GM21423 (cell line): ENCODE measurements at regions not wholly inside any gene's neighbourhood (a gene's known extent, or its start where the extent isn't known, plus 50 kb on each side); places are given as distances from the start of the nearest gene placed in this dataset.

Source experiments
- ATAC-seq: cut with Tn5 transposase; IDR thresholded peaks from one replicate; pipeline ENCODE4 v1.9.1; 2021; ENCODE audit warnings: mild to moderate bottlenecking, moderate library complexity; ENCODE audit not compliant: unreplicated experiment

DNA sequence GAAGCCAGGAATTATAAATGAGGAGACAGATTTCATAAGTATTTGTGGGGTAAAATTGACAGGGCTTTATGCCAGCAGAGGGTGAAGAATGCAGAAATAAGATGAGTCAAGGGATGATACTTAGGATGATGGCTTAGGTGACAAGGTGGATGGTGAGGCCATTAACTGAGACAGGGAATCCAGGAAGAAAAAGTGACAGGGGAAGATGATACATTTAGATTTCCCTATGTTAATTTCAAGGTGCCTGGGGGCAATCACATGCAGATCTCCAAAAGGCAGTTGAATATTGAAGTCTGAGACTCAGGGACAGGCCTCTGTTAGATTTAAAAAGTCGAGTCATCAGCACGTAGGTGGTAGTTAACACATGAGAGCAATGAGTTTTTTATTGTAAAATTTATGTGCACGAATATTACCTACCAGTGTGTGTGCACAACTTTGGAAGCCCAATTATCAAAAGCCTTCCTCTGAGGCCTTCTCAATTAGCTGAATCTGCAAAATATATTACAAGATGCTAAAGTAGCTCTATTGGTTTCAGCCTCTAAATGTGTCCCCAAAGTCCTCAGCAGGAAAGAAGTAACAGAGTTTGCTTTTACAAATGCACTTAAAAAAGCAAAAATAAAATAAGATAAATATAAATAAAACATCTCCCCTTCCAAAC lies 67.9 kb upstream of the CHL1 start:
- ATAC-seq = no peak

DNA sequence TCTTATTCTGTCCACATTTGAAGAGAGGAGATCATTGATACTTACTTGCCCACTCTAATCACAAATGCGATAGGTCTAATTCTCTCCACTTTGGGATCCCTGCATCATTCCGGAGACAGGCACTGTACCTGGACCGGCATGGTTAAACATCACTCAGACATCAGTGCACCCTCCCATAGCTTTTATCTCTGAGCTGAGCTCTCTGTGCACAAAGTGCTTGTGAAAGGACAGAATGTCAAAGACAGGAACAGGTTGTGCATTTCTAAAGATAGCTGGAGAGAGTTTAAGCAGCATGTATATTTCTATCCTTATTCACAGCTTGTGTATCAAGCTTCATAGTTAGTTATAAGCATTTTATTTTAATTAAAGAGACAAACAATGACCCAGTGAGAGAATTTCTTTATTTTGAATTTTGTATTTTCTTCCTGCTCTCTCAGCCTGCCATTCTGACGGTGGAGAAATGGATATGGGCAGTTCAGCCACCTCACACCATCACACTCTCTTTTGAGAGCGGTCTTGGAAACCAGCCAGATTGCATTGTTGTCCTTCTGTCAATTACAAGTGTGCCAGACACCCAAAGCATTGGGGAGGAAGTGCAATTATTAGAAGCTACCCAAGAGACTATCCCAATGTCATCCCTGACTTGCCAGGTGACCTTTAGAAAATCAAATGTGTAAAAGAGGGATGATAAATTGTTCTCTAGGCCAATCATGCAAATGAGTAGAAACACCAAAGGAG lies 65.2 kb upstream of the CHL1 start:
- ATAC-seq = no peak

DNA sequence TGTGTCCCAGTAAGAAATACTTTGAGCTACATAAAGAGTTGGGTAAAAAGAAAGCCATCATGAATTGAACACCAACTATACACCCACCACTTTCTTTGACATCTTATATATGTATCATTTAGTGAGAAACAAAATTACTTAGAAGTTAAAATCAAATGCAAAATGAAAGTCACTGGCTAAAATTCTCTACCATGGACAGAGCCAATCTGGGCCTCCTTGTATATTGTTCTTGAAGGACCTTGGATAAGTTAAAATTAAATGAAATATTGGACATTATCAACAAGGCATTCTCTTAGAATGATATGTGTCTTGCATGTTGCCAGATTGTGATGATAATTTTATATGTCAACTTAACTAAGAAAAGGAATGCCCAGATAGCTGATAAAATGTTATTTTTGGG lies 64.2 kb upstream of the CHL1 start:
- ATAC-seq = no peak

DNA sequence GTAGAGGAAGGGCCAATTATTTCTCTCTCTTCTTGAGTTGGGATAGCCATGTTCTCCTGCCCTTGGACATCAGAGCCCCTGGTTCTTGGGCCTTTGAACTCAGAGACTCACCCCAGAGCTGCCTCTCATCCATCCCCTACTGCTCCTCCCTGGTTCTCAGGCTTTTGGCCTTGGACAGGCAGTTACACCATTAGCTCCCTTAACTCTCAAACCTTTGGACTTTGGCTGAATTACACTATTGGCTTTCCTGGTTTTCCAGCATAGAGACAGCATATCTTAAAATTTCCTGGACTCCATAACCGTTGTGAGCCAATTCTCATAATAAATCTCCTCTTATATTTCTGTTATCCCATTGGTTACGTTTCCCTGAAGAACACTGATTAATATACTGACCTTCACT lies 63.7 kb upstream of the CHL1 start:
- ATAC-seq = no peak

DNA sequence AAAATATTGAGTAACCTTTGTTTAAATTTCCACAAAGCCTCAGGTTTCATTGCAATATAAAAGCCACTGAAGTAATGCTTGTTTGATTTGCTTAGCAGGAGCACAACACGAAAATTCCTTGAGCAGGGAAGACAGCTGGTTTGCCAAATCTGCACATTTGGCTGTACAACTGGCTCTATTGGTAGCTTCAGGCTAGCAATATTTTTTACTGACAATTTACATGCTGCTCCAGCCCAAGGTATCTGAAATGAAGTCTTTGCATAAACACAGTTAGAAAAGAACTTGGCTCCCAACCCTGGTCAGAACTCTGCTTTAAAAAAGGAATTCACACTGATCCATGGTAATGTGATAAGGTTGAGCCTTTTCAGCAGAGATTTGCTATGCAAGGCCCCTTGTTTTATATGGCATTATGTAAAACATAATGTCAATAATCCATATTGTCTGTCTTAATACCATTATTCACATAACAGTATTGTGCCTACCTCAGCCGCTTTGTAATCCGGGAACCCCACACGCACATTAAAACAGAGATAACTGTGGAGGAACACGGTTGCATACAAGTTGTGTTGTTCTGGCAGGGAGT lies 55.7 kb upstream of the CHL1 start:
- ATAC-seq = no peak
